GM21526 (cell line): ENCODE measurements at regions not wholly inside any gene's neighbourhood (a gene's known extent, or its start where the extent isn't known, plus 50 kb on each side); places are given as distances from the start of the nearest gene placed in this dataset.
"Not testable (repeated sequence)": the region's sequence is repeated elsewhere in the genome, so short reads cannot be mapped to it uniquely, and the experiment has no call there.

Source experiments
- ATAC-seq: cut with Tn5 transposase; IDR thresholded peaks from one replicate; pipeline ENCODE4 v1.9.1; 2021; ENCODE audit warnings: moderate library complexity; ENCODE audit not compliant: unreplicated experiment, low FRiP score

DNA sequence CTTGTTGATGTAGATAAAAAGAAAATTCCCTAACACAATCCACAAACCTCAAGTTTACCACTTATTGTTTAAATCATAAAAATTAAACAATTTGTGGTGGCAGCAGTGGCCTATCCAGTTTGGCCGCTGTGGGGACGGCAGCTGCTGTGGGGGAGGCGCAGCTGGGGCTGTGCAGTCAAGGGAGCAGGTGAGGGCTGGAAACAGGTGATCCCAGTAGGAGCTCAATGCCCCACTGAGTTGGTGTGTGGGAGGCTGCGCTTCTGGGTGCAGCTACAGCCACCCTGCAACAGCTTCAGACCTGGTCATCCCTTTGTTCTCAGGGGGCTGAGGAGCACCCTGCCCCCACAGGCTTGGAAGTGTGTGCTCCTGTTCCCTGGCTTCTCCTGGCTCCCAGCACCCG, 266.0 kb upstream of the FSIP2 start:
- ATAC-seq = no peak

DNA sequence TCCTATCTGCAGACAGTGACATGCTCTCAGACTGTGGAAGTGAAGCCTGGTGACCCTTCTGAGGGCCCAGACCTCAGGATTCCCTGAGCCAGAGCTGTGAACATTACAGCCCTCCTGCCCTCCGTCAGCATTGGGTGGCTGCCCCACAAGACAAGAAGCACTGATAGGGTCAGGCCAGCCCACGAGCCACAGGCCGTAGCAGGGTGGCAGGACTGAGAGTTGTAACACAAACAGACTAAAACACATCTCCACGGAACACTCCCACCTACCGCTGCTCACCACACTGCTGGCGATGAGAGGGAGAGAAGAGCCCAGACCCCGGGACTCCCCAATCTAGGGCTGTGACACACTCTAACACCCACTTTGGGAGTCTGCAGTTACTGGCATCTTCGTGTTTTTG, 264.8 kb upstream of the FSIP2 start:
- ATAC-seq = no peak

DNA sequence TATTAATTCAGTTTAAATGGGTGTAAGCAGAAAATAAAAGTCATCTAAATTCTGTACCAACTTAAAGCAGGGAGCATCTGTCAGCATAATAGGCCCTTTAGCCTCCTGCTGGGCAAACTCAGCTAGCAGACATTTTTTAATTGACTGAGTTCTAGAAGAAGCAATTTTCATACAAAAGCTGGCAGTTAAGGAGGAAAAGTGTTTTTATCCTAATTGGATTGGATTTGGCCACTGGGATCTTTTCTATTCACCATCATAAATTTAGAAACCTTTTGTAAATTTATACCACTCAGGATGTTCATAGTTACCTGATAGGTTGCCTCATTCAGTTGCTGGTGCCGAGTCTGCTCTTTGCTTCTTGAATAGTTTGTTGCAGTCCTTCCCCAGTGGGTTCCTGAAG, 262.7 kb upstream of the FSIP2 start:
- no peak for ATAC-seq

DNA sequence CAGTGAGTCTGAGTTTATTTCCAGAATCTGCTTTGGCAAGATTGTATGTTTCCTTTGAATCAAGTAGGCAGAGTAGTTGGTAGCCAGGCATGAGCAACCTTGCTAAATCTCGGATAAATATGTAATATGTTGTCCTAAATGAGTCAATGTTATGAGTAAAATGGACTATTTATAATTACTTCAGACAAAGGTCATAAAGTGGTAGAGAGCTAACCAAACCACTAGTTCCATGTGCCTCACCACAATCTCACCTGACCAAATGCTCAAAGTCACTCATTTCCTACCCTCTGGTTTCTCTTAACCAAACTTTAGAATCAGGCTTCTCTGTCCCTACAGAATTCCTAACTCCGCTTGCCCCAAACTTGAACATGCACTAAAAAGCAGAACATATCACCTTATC, 261.2 kb upstream of the FSIP2 start:
- no peak for ATAC-seq

DNA sequence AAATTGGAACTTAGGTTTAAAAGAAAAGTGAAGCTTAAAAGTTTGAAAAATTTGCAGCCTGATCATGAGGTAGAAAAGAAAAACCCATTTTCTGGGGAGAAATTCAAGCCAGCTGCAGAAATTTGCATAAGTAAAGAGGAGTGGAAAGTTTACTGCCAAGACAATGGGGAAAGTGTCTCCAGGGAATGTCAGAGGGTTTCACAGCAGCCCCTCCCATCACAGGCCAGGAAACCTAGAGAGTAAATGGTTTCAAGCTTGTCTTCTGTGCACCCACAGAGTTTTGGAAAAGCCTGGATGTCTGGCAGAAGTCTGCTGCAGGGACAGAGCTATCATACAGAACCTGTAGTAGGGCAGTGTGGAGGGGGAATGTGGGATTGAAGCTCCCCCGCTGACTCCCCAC, 254.0 kb upstream of the FSIP2 start:
- no peak for ATAC-seq

DNA sequence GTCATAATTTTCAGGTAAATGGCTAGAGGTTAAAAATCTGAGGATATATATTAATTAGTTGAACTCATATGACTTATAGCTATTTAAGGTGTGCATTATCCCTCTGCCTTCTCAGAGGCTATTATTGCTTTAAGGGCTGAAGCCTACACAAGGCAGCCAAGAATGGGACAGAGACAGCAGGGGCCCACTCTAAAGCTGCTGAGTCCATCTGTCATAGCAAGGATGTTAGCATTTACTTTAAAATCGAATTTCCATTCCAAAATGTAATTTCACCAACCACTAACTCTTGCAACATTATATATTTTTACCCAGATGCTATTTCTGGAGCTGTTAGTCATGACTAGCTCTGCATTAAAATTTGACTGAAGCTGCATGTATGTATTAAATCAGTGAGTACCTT, 236.3 kb upstream of the FSIP2 start:
- ATAC-seq = no peak

DNA sequence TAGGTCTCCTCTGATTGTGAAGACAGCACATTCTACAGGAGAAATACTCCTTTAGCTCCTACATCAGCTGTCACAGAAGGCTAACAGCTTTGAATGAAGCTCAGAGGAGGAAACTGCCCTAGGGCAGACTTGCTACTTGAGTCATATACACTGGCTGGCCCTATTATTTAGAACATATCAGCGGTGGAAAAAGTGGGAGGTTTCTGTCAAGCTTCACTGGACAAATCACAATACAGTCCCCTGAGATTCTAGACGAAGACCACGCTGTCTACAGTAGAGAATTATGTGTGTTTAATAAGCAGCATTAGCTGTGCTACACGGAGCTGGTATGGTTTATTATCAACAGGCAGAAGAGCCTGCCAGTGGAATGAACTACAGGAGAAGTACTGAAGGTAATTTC, 230.9 kb upstream of the FSIP2 start:
- no peak for ATAC-seq

DNA sequence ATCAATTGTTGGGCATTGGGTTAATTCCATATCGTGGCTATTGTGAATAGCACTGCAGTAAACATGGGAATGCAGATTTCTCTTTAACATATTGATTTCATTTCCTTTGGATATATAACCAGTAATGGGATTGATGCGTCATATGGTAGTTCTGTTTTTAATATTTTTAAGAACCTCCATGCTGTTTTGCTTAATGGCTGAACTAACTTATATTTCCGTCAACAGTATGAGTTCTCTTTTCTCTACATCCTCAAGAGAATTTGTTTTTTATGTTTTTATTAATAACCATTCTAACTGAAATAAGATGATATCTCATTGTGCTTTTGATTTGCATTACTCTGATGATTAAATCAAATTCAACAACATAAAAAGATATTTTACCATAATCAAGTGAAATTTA, 228.5 kb upstream of the FSIP2 start:
- ATAC-seq = no peak

DNA sequence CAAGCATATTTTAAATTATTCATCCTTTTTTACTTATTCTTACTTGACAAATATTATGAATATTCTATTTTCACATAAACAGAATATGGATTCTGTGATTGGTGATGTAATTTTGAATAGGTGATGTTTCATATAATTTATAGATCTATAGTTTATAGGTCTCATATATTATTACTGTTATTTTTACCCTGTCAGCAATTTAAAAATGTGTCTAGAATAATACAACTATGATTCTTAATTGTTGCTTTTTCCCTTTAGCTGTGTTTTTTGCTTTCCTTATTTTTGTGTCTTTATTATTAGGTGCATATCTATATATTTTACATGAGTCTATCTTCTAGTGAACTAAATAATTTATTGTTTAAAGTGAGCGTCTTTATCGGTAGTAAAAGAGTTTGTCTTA, 226.7 kb upstream of the FSIP2 start:
- no peak for ATAC-seq

DNA sequence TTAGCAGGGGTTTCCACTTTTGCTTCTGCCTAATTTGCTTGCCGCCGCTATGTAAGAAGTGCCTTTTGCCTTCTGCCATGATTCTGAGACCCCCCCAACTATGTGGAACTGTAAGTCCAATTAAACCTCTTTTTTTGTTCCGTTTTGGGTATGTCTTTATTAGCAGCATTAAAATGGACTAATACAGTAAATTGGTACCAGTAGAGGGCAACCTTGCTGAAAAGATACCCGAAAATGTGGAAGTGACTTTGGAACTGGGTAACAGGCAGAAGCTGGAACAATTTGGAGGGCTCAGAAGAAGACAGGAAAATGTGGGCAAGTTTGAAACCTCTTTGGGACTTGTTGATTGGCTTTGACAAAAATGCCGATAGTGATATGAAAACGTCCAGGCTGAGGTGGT, 216.1 kb upstream of the FSIP2 start:
- ATAC-seq = no peak

DNA sequence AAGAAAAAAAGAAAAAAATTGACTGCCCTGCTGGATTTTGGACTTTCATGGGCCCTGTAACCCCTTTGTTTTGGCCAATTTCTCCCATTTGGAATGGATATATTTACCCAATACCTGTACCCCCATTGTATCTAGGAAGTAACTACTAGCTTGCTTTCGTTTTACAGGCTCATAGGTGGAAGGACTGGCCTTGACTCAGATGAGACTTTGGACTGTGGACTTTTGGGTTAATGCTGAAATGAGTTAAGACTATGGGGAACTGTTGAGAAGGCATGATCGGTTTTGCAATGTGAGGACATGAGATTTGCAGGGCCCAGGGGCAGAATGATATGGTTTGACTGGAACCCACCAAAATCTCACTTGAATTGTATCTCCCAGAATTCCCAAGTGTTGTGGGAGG, 214.4 kb upstream of the FSIP2 start:
- not testable (repeated sequence) for ATAC-seq

DNA sequence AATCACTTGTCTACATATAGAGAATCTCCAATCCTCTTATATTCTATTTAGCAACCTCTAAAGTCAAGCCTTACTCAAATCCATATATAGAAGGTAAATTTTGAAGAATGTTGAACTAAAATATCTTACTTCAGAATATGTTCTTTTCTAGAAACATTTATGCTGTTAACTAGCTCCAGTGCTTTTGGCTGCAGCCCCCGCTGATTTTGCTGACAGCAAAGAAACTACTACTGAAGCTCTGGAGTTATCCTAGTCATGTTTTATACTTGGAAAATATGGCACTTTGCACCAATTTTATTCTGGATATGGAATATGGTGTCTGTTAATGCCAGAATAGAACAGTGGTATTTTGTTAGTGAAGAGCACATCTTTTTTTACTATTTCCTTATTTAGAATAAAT, 212.4 kb upstream of the FSIP2 start:
- no peak for ATAC-seq

DNA sequence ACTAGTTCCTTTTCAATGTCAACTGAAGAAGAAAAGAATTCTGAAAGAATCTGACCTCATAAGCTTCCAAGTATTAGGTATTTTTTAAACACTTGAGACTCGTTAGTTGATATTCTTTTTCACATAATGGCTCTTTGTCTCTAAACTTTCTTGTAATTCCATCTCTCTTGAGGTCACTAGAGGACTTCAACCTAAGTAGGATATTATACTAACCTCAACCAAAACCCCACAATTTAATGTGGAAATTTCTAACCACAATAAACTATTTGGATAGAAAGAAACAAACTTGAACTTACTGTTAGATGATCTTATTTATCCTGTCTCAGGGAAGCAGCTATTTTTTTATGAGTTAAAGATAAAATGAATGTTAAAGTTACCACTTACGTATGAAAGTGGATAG, 206.9 kb upstream of the FSIP2 start:
- ATAC-seq = no peak

DNA sequence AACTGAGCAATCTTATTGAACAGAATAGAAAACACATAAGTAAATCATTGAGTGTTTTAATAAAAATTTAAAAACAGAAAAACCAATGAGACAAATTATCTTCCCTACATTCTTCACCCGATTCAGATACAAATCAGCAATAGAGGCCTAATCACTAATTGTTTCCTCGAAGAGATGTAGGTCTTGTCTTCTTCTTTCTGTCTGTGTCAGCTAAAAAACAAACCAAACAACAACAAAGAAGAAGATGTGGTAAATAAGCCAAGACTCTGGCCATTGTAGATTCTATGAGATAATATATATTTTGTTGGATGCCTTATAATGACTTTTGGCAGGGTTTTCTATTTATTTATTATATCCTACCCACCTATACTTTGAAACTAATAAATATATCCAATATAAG, 200.9 kb upstream of the FSIP2 start:
- ATAC-seq = no peak

DNA sequence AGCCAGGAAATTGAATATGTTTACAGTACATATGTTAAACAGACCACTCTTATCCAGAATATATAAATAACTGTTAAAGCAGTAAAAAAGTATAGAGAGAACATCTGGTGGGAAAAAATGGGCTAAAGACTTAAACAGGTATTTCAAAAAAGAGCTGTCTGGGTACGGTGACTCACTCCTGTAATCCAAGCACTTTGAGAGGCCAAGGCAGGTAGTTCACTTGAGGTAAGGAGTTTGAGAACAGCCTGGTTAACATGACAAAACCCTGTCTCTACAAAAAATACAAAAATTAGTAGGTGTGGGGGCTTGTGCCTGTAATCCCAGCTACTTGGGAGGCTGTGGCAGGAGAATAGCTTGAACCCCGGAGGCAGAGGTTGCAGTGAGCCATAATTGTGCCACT, 171.4 kb upstream of the FSIP2 start:
- ATAC-seq = no peak

DNA sequence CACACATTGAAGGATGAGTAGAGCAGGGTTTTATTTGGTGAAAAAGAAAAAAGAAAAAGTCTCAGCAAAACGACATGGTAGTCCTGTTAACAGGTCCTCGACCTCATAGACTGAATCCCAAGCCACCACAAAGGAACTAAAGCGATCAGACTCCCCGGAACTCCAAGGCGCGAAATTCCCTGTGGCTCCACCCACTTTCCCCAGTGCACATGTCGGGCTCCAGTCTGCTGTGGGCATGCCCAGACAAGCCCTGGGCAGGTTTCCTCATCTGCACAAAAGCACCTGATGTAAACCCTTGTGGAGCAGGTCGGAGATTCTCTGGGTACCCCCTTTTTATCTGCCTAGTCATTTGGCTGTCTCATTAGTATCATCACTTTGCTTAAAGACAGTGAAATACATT, 170.7 kb upstream of the FSIP2 start:
- ATAC-seq = no peak

DNA sequence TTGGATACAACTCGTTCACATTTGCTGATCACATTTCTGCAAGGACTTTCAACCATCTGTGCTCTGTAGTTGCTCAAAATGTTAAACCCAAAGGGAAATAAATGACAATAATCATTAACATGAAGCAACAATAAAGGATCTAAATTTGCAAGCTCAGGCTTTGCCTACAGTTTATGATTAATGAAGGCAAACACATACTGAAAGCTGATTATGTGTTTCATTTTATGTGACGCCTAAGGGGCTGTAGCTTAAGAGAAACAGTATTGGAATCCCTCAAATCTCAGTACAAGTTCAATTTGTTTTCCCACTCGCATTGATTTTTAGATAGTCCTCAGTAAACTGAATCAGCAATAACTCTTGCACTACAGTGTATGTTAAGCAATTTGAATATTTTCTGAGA, 160.3 kb upstream of the FSIP2 start:
- ATAC-seq = no peak

DNA sequence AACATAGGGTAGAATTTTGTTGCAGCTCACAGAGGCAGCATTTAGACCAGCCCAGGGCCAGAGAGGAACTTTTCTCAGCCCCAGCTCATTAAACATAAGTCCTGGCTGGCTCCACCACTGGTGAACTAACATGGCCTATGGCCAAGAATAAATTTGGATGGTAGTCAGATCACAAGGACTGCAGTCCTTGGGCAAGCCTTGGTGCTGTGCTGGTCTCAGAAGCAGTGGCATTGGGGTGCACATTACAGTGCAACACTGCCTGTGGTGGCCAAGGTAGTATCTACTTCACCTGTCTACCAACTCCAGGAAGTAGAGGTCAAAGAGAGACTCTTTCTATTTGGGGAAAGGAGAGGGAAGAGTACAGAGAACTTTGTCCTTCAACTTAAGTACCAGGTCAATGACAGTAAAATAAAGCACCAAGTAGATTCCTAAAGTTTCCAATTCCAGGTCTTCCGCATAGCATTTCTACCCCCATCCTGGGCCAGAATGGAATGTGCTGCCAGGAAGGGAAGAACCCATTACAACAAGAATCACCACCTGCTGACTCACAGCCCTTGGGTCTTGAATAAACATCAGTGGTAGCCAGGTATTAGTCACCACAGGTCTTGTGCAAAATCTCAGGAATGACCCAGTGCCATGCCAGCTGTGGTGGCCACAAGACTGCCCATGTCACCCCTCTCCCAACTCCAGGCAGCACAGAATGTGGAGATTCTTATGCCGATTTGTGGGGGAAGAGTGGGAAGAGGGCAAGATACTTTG, 155.4 kb upstream of the FSIP2 start:
- ATAC-seq = no peak

DNA sequence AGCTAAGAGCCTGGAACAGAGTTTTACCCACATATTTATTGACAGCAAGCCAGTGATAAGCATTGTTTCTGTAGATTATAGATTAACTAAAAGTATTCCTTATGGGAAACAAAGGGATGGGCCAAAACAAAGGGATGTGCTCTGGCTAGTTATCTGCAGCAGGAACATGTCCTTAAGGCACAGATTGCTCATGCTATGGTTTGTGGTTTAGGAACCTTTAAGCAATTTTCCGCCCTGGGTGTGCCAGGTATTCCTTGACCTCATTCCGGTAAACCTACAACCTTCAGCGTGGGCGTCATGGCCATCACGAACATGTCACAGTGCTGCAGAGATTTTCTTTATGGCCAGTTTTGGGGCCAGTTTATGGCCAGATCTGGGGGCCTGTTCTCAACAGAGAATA, 153.4 kb upstream of the FSIP2 start:
- ATAC-seq = not testable (repeated sequence)

DNA sequence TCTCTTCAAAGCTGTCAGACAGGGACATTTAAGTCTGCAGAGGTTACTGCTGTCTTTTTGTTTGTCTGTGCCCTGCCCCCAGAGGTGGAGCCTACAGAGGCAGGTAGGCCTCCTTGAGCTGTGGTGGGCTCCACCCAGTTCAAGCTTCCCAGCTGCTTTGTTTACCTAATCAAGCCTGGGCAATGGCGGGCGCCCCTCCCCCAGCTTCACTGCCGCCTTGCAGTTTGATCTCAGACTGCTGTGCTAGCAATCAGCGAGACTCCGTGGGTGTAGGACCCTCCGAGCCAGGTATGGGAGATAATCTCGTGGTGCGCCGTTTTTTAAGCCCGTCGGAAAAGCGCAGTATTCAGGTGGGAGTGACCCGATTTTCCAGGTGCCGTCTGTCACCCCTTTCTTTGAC, 147.3 kb upstream of the FSIP2 start:
- not testable (repeated sequence) for ATAC-seq

DNA sequence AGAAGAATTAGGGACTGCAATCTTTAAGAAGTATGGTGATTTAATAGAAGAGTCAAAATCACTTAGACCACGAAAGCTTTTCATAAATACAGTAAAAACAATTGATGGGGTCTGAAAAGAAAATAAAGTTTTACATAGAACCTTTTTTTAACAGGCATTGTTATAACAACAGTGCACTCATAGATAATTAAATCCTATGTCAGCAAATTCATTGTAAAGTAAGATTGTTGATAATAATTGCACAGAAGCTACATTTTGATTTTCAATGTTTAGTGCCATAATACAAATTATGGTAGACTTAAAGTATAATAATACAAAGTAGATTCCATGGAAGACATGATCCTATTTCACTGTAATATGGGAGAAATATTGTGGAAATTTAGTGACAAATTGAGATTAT, 130.7 kb upstream of the FSIP2 start:
- ATAC-seq = no peak

DNA sequence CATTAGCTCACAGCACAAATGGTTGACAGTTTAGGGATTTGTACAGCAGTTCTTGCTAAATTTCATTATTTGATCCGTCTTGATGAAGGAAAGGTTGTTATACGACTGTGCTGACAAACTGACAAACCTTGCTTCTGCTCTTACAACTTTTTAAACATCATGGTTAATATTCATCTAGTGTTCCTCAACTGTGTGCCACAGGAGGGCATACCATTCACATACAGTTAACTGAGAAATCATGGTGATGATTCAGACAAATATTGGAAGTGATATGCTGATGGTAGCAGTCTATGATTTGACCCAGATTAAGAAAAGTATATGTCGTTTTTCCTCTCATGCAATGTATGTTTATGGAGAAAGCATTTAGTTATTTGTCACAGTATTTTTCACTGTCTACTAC, 129.8 kb upstream of the FSIP2 start:
- no peak for ATAC-seq

DNA sequence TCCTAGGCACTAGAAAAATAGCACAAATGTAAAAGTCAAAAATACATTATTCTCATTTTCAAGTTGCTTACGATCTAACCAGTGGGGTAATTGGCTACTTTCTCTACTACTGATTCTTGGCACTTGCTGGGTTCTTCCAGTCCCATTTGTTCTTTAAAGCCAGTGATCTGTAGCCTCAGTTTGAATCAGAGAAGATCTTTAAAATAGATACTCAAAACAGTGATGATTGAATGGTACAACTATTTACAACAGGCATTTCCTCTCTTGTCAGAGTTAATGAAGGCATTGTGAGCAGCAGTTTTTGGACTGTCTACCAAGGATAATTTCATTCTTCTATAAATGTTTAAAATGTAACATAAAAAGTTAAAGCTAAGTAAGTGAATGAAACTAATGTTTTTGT, 128.3 kb upstream of the FSIP2 start:
- no peak for ATAC-seq
